NOMO-1 treated with DMSO at 0.1 percent for 48 hours (cell line): ENCODE measurements at regions not wholly inside any gene's neighbourhood (a gene's known extent, or its start where the extent isn't known, plus 50 kb on each side); places are given as distances from the start of the nearest gene placed in this dataset.
"Not testable (repeated sequence)": the region's sequence is repeated elsewhere in the genome, so short reads cannot be mapped to it uniquely, and the experiment has no call there.

Experiments
- DNase-seq: peaks from one replicate; lab custom pipeline; 2025; ENCODE audit not compliant: unreplicated experiment; lab: John Stamatoyannopoulos, UW

DNA sequence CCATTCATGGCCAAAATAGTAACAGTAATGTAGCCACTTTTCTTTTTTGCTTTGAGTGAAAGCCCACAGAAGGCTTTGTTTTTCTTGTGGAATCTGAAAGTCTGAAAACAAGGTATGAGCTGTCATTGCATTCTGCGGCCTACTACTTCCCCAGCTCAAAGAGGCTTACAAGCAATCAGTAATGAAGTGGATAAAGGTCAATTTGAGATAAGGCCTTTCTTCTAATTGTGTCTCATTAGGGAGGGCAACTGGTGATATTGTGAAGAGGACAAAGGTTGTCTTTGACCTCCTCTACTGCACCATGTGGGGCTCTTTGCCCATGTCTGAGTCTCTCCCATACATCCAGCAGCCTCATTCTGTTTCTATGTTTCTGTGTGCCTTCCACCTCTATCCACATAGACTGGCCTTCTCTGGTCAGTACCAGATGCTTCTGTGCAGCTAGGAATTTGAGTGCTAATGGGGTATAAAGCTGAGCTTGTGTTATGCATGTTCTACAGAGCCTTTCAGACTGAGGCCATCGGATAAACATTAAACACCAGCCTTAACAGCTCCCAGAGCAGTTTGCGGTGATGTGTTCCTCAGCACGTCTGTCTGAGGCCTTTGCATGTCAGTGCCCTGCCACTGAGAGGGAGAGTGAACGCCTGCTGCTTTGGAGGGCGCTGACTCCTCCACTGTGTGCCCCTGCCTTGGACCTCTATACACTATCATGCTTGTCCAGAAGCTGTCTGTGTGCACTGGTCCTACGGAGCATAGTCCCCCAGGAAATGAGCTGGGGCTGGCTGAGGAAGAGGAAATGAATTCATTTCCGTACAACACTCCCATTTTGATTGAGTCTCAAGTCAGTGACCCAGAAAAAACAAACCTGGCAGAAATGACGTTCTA is 80.2 kb downstream of the SH2D1A start:
- DNase-seq: no peak

GRCh38 chrX:124433186-124433585 is 86.8 kb downstream of the SH2D1A start:
- DNase-seq: no peak

DNA sequence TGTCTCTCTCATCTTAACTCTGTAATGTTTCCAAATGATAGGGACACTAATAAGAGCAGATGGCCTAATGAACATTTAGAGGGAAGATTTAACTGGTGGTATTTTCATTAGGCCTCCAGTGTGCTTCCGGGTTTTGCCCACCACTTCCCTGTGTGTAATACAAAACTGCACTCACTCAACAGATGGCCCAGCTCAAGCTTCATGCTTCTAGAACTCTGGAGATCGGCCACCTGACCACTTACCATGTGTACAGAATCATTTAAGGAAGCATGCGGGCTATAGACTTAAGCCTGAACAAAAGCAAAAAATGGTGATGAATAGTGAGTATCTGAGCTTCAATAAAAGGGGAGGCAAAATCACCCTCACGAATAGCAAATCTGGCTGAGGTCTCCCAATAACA is 89.3 kb downstream of the SH2D1A start:
- no peak for DNase-seq

GRCh38 chrX:124440695-124441094 is 94.3 kb downstream of the SH2D1A start:
- DNase-seq: no peak

- no peak for DNase-seq
Observed at GRCh38 chrX:124441971-124442590, 95.7 kb downstream of the SH2D1A start.

- DNase-seq: no peak
Observed at GRCh38 chrX:124455966-124456365, 109.6 kb downstream of the SH2D1A start.

- not testable (repeated sequence) for DNase-seq
Observed at GRCh38 chrX:124459851-124460250, 113.5 kb downstream of the SH2D1A start.

DNA sequence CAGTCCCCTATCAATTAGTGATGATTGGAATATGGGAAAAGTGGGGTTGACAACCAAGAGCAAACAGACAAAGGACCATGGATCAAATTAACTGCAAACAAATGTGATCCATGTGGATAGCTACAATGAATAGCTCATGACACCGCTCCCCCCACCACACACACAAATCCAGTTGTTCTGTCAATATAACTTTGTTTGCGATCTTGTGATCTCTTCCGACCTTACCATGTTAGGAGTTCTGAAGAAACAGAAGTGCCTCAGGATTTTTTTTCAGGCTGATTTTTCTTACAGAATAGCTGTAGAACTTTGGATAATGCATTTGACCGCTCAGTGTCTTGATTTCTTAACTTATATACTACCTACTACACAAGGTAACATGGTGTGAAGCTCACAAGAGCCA is 116.6 kb downstream of the SH2D1A start:
- no peak for DNase-seq

GRCh38 chrX:124467202-124467601 is 120.8 kb downstream of the SH2D1A start:
- DNase-seq: no peak

DNA sequence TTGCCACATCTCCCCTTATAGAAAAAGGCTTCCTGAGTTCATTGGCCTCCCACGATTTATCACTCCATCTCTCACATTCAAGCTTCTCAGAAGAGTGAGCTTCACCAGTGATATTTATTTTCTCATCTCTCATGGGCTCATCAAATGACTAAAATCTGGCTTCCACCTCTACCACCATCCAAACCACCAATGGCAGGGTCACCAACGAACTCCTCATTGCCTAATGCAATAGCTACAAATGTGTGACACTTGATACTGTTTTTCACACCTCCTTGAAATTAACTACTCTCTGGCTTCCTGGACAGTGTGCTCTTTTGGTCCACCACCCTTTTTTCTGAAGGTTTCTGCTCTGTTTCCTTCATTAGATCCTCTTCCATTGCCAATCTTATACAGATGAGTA is 129.0 kb downstream of the SH2D1A start:
- DNase-seq: no peak

- DNase-seq: peak; percentile 21
Observed at GRCh38 chrX:124476562-124476961, 130.2 kb downstream of the SH2D1A start.

DNA sequence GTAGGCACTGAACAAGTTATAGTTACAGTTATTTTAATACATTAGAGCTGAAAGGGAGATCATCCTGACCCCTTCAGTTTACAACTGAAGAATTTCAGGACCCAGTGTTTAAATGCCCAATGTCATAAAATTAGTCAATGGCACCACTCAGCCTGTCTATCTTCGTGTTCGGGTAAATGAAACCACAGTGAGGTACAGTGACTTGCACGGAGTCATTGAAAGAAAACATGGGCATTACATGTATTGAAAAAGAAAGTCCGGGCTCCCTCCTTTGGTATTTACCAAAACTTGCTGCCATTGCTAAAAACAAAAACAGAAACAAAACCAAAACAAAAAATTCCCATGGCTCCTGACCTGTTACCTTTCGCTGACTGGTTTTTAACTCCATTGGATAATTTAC is 131.7 kb downstream of the SH2D1A start:
- no peak for DNase-seq

GRCh38 chrX:124488412-124489161 is 142.2 kb downstream of the SH2D1A start:
- no peak for DNase-seq

- no peak for DNase-seq
Observed at GRCh38 chrX:124493984-124494383, 147.6 kb downstream of the SH2D1A start.

GRCh38 chrX:124497386-124497785 is 151.0 kb downstream of the SH2D1A start:
- DNase-seq: no peak

DNA sequence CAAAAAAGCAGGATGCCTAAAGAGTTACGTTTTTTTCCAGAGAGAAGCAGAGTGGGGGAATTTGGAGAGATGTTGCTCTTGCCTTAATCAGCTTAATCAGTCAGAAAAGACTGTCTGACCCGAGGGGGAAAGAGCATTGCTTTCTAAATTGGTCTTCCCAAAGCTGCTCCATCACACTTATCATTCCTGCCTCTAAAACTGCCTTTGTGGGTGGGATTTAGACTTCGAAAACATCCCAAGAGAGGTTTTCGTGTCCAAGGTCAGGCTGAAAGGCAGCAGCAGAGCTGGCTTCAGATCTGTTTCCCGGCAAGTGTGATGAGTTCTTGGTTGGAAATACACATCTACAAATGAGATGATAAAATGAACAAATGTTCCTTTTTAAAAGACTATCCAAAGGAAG is 155.2 kb downstream of the SH2D1A start:
- no peak for DNase-seq

DNA sequence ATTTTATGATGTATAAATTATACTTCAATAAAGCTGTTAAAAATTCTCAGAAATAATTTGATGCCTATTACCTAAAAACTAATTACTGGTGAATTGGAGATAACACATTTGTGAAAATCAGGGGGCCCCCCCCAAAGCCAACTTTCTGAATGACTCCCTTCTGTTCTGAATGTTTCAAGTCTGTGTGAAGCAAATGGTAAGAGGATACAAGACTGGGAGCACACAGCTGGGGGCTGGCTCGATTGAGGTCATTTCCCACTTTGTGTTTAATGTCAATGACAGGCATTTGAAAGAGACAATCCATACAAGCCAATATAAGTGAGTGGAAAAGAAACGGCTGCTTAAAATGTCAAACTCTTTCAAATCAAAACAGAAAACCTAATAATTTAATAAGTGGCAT is 155.8 kb downstream of the SH2D1A start:
- DNase-seq: no peak

- DNase-seq: no peak
Observed at GRCh38 chrX:124502599-124502998, 156.2 kb downstream of the SH2D1A start.

DNA sequence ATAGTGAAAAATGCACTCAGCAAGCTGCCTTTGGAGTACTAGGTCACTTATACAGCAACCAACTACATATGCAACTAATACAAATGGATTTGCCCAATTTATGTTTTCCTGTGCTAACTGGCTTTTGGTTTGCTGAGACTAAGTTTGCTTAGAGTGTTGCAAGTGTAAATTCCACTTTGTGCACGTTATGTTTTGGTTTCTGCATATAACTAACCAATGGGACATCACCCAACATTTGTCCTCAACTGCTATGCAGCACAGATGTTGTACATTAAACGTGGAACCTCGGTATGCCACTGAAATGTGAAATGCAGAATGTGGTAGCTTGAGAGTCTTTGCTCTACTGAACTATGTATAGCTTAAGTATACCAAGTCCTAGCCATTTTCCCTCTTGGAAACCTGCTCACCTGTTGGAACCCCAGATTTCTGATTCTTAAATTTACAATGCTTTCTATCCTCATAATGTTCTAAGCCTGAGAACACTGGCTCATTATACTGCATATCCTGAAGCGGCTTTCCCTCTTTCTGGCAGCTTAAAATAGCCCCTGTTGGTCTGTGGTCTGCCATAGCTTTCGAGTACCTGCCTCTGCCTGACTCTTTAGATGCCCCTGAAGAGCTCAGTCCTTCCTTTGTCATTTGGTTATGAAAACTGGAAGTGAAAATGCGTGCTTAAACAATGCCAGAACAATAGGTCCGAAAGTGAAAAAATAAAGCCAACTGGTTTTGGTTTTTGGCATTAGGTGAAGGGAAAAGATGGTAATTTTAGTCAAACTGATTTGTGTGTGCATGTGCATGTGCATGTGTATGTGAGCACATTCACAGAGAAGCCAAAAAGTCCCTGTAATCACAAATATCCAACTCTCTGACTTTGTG is 158.0 kb downstream of the SH2D1A start:
- no peak for DNase-seq

- DNase-seq: no peak
Observed at GRCh38 chrX:124506066-124506465, 159.7 kb downstream of the SH2D1A start.

GRCh38 chrX:124507246-124507645 is 160.9 kb downstream of the SH2D1A start:
- DNase-seq: no peak
